GM23338 (cell line): ENCODE measurements at regions not wholly inside any gene's neighbourhood (a gene's known extent, or its start where the extent isn't known, plus 50 kb on each side); places are given as distances from the start of the nearest gene placed in this dataset.

Source experiments
- ATAC-seq: fragments of 200-7000 bp; cut with Tn5 transposase; 3 replicates; pipeline ENCODE4 v1.9.1; 2020
- DNase-seq: peaks from one replicate; pipeline ENCODE4 v3.0.0-alpha.2; 2015; ENCODE audit warnings: low spot score
- H2AFZ ChIP-seq: fragments of 200-600 bp; sonication (generic); 2 replicates; pipeline ENCODE4 v1.8.0; 2016; ENCODE audit warnings: antibody characterized with exemption, mild to moderate bottlenecking, moderate library complexity
- H3F3A ChIP-seq: fragments of 200-600 bp; sonication (generic); replicated peaks from 2 replicates; pipeline ENCODE4 v1.8.0; 2017; ENCODE audit warnings: antibody characterized with exemption, mixed run types, low read depth
- H3K27ac ChIP-seq: fragments of 200-600 bp; sonication (generic); 2 replicates; pipeline ENCODE4 v1.6.1; 2016; ENCODE audit warnings: low read depth
- H3K27me3 ChIP-seq: fragments of 200-600 bp; sonication (generic); 2 replicates; pipeline ENCODE4 v1.8.0; 2016; ENCODE audit warnings: mild to moderate bottlenecking, mixed run types, moderate library complexity; ENCODE audit not compliant: insufficient read depth
- H3K36me3 ChIP-seq: fragments of 200-600 bp; sonication (generic); 2 replicates; pipeline ENCODE4 v1.8.0; 2016; ENCODE audit warnings: mild to moderate bottlenecking; ENCODE audit not compliant: insufficient read depth
- H3K4me1 ChIP-seq: fragments of 200-600 bp; sonication (generic); 2 replicates; pipeline ENCODE4 v1.8.0; 2016; ENCODE audit warnings: mild to moderate bottlenecking, moderate library complexity; ENCODE audit not compliant: insufficient read depth
- H3K4me2 ChIP-seq: fragments of 200-600 bp; sonication (generic); 2 replicates; pipeline ENCODE4 v1.7.1; 2017; ENCODE audit warnings: mixed run types
- H3K4me3 ChIP-seq: fragments of 200-600 bp; sonication (generic); 2 replicates; pipeline ENCODE4 v1.6.1; 2016; ENCODE audit warnings: mixed run types
- H3K79me2 ChIP-seq: fragments of 200-600 bp; sonication (generic); replicated peaks from 2 replicates; pipeline ENCODE4 v1.8.0; 2017; ENCODE audit warnings: mild to moderate bottlenecking; ENCODE audit not compliant: insufficient read depth
- H3K9me2 ChIP-seq: fragments of 200-600 bp; sonication (generic); 2 replicates; pipeline ENCODE4 v1.8.0; 2017; ENCODE audit not compliant: insufficient read depth
- H4K20me1 ChIP-seq: fragments of 200-600 bp; sonication (generic); replicated peaks from 2 replicates; pipeline ENCODE4 v1.8.0; 2017; ENCODE audit warnings: mild to moderate bottlenecking; ENCODE audit not compliant: insufficient read depth
- H3K27ac Mint-ChIP-seq: 2 replicates; pipeline ENCODE4 v1.8.0; 2020; ENCODE audit warnings: inconsistent platforms, mild to moderate bottlenecking, moderate library complexity, mixed read lengths
- H3K27me3 Mint-ChIP-seq: 3 replicates; pipeline ENCODE4 v1.8.0; 2022; ENCODE audit warnings: low read depth, mild to moderate bottlenecking, moderate library complexity, mixed read lengths, inconsistent platforms; ENCODE audit not compliant: insufficient read depth, poor library complexity
- H3K36me3 Mint-ChIP-seq: 3 replicates; pipeline ENCODE4 v1.8.0; 2021; ENCODE audit warnings: low read depth, mild to moderate bottlenecking, inconsistent platforms, moderate library complexity, mixed read lengths
- H3K4me1 Mint-ChIP-seq: 3 replicates; pipeline ENCODE4 v1.8.0; 2020; ENCODE audit warnings: mild to moderate bottlenecking, inconsistent platforms, mixed read lengths
- H3K4me3 Mint-ChIP-seq: 3 replicates; pipeline ENCODE4 v1.8.0; 2021; ENCODE audit warnings: moderate library complexity, mild to moderate bottlenecking, inconsistent platforms, mixed read lengths
- H3K9me3 Mint-ChIP-seq: 3 replicates; pipeline ENCODE4 v1.8.0; 2020; ENCODE audit warnings: moderate library complexity, mild to moderate bottlenecking, inconsistent platforms, mixed read lengths
- CREB1 ChIP-seq: fragments of 250-450 bp; sonication (Bioruptor Pico); IDR thresholded peaks from 2 replicates; pipeline ENCODE4 v1.5.0; 2020; ENCODE audit warnings: low read depth, mild to moderate bottlenecking, moderate library complexity
- EZH2phosphoT487 ChIP-seq: fragments of 200-600 bp; sonication (generic); IDR thresholded peaks from one replicate; pipeline ENCODE4 v1.8.1; 2018; ENCODE audit warnings: antibody characterized with exemption; ENCODE audit not compliant: unreplicated experiment
- JUNB ChIP-seq: IDR thresholded peaks from one replicate; pipeline ENCODE4 v1.6.1; 2016; ENCODE audit warnings: antibody characterized with exemption; ENCODE audit not compliant: unreplicated experiment
- NANOG ChIP-seq: IDR thresholded peaks from 2 replicates; pipeline ENCODE4 v1.6.1; 2016; ENCODE audit warnings: antibody characterized with exemption, borderline replicate concordance
- STAT1 ChIP-seq: IDR thresholded peaks from one replicate; pipeline ENCODE4 v1.6.1; 2016; ENCODE audit warnings: antibody characterized with exemption; ENCODE audit not compliant: unreplicated experiment
- ZNF114 ChIP-seq: fragments of 250-450 bp; sonication (Bioruptor Pico); IDR thresholded peaks from 2 replicates; pipeline ENCODE4 v1.5.0; 2020; ENCODE audit warnings: mild to moderate bottlenecking, moderate library complexity
- ZNF331 ChIP-seq: fragments of 250-450 bp; sonication (Bioruptor Pico); IDR thresholded peaks from 2 replicates; pipeline ENCODE4 v1.5.0; 2020; ENCODE audit warnings: low read depth, mild to moderate bottlenecking, moderate library complexity
- ZNF462 ChIP-seq: fragments of 250-450 bp; sonication (Bioruptor Pico); IDR thresholded peaks from 2 replicates; pipeline ENCODE4 v1.5.0; 2020; ENCODE audit warnings: mild to moderate bottlenecking, moderate library complexity
- TF ChIP-seq, protein P1 (sequence below): IDR thresholded peaks from one replicate; pipeline ENCODE4 v1.6.1; 2018; ENCODE audit warnings: antibody characterized with exemption; ENCODE audit not compliant: unreplicated experiment
- TF ChIP-seq, protein P2 (sequence below): IDR thresholded peaks from 2 replicates; pipeline ENCODE4 v1.6.1; 2016; ENCODE audit warnings: antibody characterized with exemption
- TF ChIP-seq, protein P3 (sequence below), 2 experiments: fragments of 200-600 bp in 1 of 2; sonication (generic) in 1 of 2; conservative IDR thresholded peaks; 2 replicates each; pipeline versions ENCODE4 v1.5.1 to v1.6.1; 2016 to 2017; ENCODE audit warnings: antibody characterized with exemption in 2 of 2, low read depth in 2 of 2, mild to moderate bottlenecking in 2 of 2, moderate library complexity in 1 of 2

DNA sequence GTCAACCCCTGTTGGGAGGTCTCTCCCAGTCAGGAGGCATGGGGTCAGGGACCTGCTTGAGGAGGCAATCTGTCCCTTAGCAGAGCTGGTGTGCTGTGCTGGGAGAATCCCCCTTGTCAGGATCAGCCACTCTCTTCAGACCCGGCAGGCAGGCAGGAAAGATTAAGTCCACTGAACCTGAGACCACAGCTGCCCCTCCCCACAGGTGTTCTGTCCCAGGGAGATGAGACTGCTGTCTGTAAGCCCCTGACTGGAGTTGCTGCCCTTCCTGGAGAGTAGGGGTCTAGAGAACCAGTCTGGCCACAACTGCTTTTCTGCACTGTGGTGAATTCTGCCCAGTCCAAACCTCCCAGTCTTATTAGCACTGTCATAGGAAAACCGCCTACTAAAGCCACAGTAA lies 677.8 kb upstream of the POU3F2 start (continued):
- TF ChIP-seq STAT1: no peak
- no peak for TF ChIP-seq EZH2phosphoT487
- TF ChIP-seq ZNF331 (CRISPR knock-in tag): no peak
- TF ChIP-seq ZNF462: no peak
- TF ChIP-seq ZNF114 (CRISPR knock-in tag): no peak

- no peak overlapping the region for H3K27ac ChIP-seq
- H3K9me2 ChIP-seq: 0 out of 2 replicates have a peak, but pooled peaks cover 3% of the 10 kb centered on the region
- H3K4me3 ChIP-seq: no peak overlapping the region
- DNase-seq: no peak
- no peaks in the 10 kb centered on the region for H3K36me3 ChIP-seq
- Mint-ChIP-seq H3K4me3 (no peak overlapping the region), H3K9me3 (peaks cover 3% of the 10 kb centered on the region), H3K36me3 (no peaks in the 10 kb centered on the region), H3K27me3 (no peaks in the 10 kb centered on the region), H3K27ac (no peak overlapping the region), H3K4me1 (peaks cover 4% of the 10 kb centered on the region; the same call in 2 of the 3 replicates)
- no peak overlapping the region for H3K4me2 ChIP-seq
- H2AFZ ChIP-seq: no peak overlapping the region
- TF ChIP-seq JUNB (no peak), CREB1 (CRISPR knock-in tag) (no peak), EZH2phosphoT487 (no peak), ZNF114 (CRISPR knock-in tag) (no peak), STAT1 (no peak), NANOG (no peak), ZNF331 (CRISPR knock-in tag) (no peak)
- TF ChIP-seq, protein P1, sequence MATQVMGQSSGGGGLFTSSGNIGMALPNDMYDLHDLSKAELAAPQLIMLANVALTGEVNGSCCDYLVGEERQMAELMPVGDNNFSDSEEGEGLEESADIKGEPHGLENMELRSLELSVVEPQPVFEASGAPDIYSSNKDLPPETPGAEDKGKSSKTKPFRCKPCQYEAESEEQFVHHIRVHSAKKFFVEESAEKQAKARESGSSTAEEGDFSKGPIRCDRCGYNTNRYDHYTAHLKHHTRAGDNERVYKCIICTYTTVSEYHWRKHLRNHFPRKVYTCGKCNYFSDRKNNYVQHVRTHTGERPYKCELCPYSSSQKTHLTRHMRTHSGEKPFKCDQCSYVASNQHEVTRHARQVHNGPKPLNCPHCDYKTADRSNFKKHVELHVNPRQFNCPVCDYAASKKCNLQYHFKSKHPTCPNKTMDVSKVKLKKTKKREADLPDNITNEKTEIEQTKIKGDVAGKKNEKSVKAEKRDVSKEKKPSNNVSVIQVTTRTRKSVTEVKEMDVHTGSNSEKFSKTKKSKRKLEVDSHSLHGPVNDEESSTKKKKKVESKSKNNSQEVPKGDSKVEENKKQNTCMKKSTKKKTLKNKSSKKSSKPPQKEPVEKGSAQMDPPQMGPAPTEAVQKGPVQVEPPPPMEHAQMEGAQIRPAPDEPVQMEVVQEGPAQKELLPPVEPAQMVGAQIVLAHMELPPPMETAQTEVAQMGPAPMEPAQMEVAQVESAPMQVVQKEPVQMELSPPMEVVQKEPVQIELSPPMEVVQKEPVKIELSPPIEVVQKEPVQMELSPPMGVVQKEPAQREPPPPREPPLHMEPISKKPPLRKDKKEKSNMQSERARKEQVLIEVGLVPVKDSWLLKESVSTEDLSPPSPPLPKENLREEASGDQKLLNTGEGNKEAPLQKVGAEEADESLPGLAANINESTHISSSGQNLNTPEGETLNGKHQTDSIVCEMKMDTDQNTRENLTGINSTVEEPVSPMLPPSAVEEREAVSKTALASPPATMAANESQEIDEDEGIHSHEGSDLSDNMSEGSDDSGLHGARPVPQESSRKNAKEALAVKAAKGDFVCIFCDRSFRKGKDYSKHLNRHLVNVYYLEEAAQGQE: no peak
- TF ChIP-seq, protein P2, sequence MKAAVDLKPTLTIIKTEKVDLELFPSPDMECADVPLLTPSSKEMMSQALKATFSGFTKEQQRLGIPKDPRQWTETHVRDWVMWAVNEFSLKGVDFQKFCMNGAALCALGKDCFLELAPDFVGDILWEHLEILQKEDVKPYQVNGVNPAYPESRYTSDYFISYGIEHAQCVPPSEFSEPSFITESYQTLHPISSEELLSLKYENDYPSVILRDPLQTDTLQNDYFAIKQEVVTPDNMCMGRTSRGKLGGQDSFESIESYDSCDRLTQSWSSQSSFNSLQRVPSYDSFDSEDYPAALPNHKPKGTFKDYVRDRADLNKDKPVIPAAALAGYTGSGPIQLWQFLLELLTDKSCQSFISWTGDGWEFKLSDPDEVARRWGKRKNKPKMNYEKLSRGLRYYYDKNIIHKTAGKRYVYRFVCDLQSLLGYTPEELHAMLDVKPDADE: no peak
- TF ChIP-seq, protein P3, sequence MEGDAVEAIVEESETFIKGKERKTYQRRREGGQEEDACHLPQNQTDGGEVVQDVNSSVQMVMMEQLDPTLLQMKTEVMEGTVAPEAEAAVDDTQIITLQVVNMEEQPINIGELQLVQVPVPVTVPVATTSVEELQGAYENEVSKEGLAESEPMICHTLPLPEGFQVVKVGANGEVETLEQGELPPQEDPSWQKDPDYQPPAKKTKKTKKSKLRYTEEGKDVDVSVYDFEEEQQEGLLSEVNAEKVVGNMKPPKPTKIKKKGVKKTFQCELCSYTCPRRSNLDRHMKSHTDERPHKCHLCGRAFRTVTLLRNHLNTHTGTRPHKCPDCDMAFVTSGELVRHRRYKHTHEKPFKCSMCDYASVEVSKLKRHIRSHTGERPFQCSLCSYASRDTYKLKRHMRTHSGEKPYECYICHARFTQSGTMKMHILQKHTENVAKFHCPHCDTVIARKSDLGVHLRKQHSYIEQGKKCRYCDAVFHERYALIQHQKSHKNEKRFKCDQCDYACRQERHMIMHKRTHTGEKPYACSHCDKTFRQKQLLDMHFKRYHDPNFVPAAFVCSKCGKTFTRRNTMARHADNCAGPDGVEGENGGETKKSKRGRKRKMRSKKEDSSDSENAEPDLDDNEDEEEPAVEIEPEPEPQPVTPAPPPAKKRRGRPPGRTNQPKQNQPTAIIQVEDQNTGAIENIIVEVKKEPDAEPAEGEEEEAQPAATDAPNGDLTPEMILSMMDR (conservative IDR thresholded peaks at IDR 0.05; ENCODE audit: low read depth in 2 of 2): no peak
- H3K27me3 ChIP-seq: no peaks in the 10 kb centered on the region
- no peaks in the 10 kb centered on the region for H4K20me1 ChIP-seq
- ATAC-seq: no peak
- no peaks in the 10 kb centered on the region for H3K4me1 ChIP-seq
- no peaks in the 10 kb centered on the region for H3F3A ChIP-seq
- no peaks in the 10 kb centered on the region for H3K79me2 ChIP-seq
Measured at GRCh38 chr6:98179606-98180005, 654.8 kb upstream of the POU3F2 start.
